HEK293 (cell line): ENCODE measurements at regions not wholly inside any gene's neighbourhood (a gene's known extent, or its start where the extent isn't known, plus 50 kb on each side); places are given as distances from the start of the nearest gene placed in this dataset.

ENCODE experiments used
- CTCF ChIA-PET: fragments of 350-600 bp; formaldehyde crosslinking; extraction: SDS; loops from one replicate; lab custom pipeline; 2021; ENCODE audit warnings: antibody characterized with exemption; lab: Yijun Ruan, JAX
- POLR2A ChIA-PET: fragments of 300-600 bp; formaldehyde crosslinking; extraction: SDS; loops from one replicate; lab custom pipeline; 2020; ENCODE audit warnings: antibody characterized with exemption, inconsistent platforms; lab: Yijun Ruan, JAX
- H3K27ac ChIP-seq: fragments of 200-500 bp; sonication (Bioruptor generic); 2 replicates; pipeline ENCODE4 v1.5.1; 2014; ENCODE audit warnings: low read depth, low read length, control low read depth, inconsistent platforms; ENCODE audit errors: extremely low read depth
- H3K36me3 ChIP-seq, 2 experiments: fragments of 200-500 bp in 1 of 2; sonication (Bioruptor generic) in 1 of 2; 1 replicate in 1 of 2; 2 replicates in 1 of 2; pipeline ENCODE4 v1.5.1; 2014 to 2017; ENCODE audit warnings: inconsistent platforms in 2 of 2, low read length in 2 of 2; ENCODE audit not compliant: control insufficient read depth in 2 of 2, insufficient read depth in 1 of 2
- H3K4me1 ChIP-seq: fragments of 200-500 bp; sonication (Bioruptor generic); 2 replicates; pipeline ENCODE4 v1.5.1; 2014; ENCODE audit warnings: mild to moderate bottlenecking, low read length, inconsistent platforms; ENCODE audit not compliant: control insufficient read depth, insufficient read depth
- H3K4me3 ChIP-seq: 2 replicates; pipeline ENCODE4 v1.5.1; 2011; ENCODE audit warnings: low read depth, mild to moderate bottlenecking, control low read depth, low read length, moderate library complexity
- H3K9me3 ChIP-seq: fragments of 200-500 bp; sonication (Bioruptor generic); 2 replicates; pipeline ENCODE4 v1.5.1; 2014; ENCODE audit warnings: low read depth, low read length, inconsistent platforms; ENCODE audit not compliant: control insufficient read depth, insufficient read depth
- BCL11A ChIP-seq: fragments of 450-650 bp; formaldehyde crosslinking; IDR thresholded peaks from 2 replicates; pipeline ENCODE4 v1.5.1; 2016; ENCODE audit warnings: low read depth, missing biosample characterization, missing genetic modification characterization
- EGR2 ChIP-seq: fragments of 450-650 bp; formaldehyde crosslinking; IDR thresholded peaks from 2 replicates; pipeline ENCODE4 v1.5.1; 2016; ENCODE audit warnings: low read depth, missing biosample characterization, missing genetic modification characterization
- HOXA7 ChIP-seq: sonication (generic); formaldehyde crosslinking; IDR thresholded peaks from 2 replicates; pipeline ENCODE4 v1.8.1; 2022; ENCODE audit warnings: missing genetic modification reagents, borderline replicate concordance
- HOXC10 ChIP-seq: sonication (generic); formaldehyde crosslinking; IDR thresholded peaks from 2 replicates; pipeline ENCODE4 v1.8.1; 2023; ENCODE audit warnings: mild to moderate bottlenecking, missing genetic modification reagents
- MZF1 ChIP-seq: fragments of 450-650 bp; formaldehyde crosslinking; IDR thresholded peaks from 2 replicates; pipeline ENCODE4 v1.5.1; 2017; ENCODE audit warnings: missing biosample characterization, missing genetic modification characterization, borderline replicate concordance
- SALL2 ChIP-seq: fragments of 450-650 bp; formaldehyde crosslinking; IDR thresholded peaks from 2 replicates; pipeline ENCODE4 v1.5.0; 2017; ENCODE audit warnings: missing biosample characterization, mild to moderate bottlenecking, missing genetic modification characterization, borderline replicate concordance
- ZBTB48 ChIP-seq: fragments of 450-650 bp; formaldehyde crosslinking; IDR thresholded peaks from 2 replicates; pipeline ENCODE4 v1.5.1; 2016; ENCODE audit warnings: missing biosample characterization, missing genetic modification characterization
- ZFHX2 ChIP-seq: fragments of 450-650 bp; formaldehyde crosslinking; conservative IDR thresholded peaks from 2 replicates; pipeline ENCODE4 v1.5.1; 2016; ENCODE audit warnings: missing biosample characterization, missing genetic modification characterization
- ZNF10 ChIP-seq: fragments of 450-650 bp; formaldehyde crosslinking; IDR thresholded peaks from 2 replicates; pipeline ENCODE4 v1.5.1; 2017; ENCODE audit warnings: missing biosample characterization, missing genetic modification characterization
- ZNF2 ChIP-seq: fragments of 450-650 bp; formaldehyde crosslinking; IDR thresholded peaks from 2 replicates; pipeline ENCODE4 v1.5.1; 2016; ENCODE audit warnings: missing biosample characterization, missing genetic modification characterization
- ZNF221 ChIP-seq: fragments of 450-650 bp; formaldehyde crosslinking; IDR thresholded peaks from 2 replicates; pipeline ENCODE4 v1.5.1; 2017; ENCODE audit warnings: missing biosample characterization, missing genetic modification characterization, borderline replicate concordance
- ZNF274 ChIP-seq, 2 experiments: fragments of 200-500 bp in 1 of 2; fragments of 450-650 bp in 1 of 2; sonication (Bioruptor generic) in 1 of 2; formaldehyde crosslinking in 1 of 2; IDR thresholded peaks; 2 replicates each; pipeline versions ENCODE4 v1.5.1 to v1.6.1; 2014 to 2016; ENCODE audit warnings: borderline replicate concordance in 1 of 2, inconsistent platforms in 1 of 2, low read length in 1 of 2, missing biosample characterization in 1 of 2, missing genetic modification characterization in 1 of 2
- ZNF354C ChIP-seq: fragments of 450-650 bp; formaldehyde crosslinking; IDR thresholded peaks from 2 replicates; pipeline ENCODE4 v1.5.1; 2016; ENCODE audit warnings: missing biosample characterization, missing genetic modification characterization, low read depth, borderline replicate concordance
- ZNF391 ChIP-seq: fragments of 450-650 bp; formaldehyde crosslinking; IDR thresholded peaks from 2 replicates; pipeline ENCODE4 v1.5.1; 2016; ENCODE audit warnings: low read depth, missing biosample characterization, missing genetic modification characterization, borderline replicate concordance
- ZNF433 ChIP-seq: fragments of 450-650 bp; formaldehyde crosslinking; IDR thresholded peaks from 2 replicates; pipeline ENCODE4 v1.5.1; 2016; ENCODE audit warnings: missing biosample characterization, missing genetic modification characterization, low read depth
- ZNF701 ChIP-seq: fragments of 450-650 bp; formaldehyde crosslinking; IDR thresholded peaks from 2 replicates; pipeline ENCODE4 v1.5.1; 2016; ENCODE audit warnings: missing biosample characterization, missing genetic modification characterization
- ZNF777 ChIP-seq: fragments of 450-650 bp; formaldehyde crosslinking; IDR thresholded peaks from 2 replicates; pipeline ENCODE4 v1.5.1; 2017; ENCODE audit warnings: missing biosample characterization, missing genetic modification characterization, borderline replicate concordance
- TF ChIP-seq, protein P1 (sequence below): fragments of 450-650 bp; formaldehyde crosslinking; IDR thresholded peaks from 2 replicates; pipeline ENCODE4 v1.5.1; 2016; ENCODE audit warnings: missing biosample characterization, missing genetic modification characterization
- TF ChIP-seq, protein P2 (sequence below): fragments of 450-650 bp; formaldehyde crosslinking; IDR thresholded peaks from 2 replicates; pipeline ENCODE4 v1.5.1; 2016; ENCODE audit warnings: missing biosample characterization, missing genetic modification characterization
- TF ChIP-seq, protein P3 (sequence below): fragments of 450-650 bp; formaldehyde crosslinking; IDR thresholded peaks from 2 replicates; pipeline ENCODE4 v1.5.1; 2016; ENCODE audit warnings: missing biosample characterization, missing genetic modification characterization, low read depth

DNA sequence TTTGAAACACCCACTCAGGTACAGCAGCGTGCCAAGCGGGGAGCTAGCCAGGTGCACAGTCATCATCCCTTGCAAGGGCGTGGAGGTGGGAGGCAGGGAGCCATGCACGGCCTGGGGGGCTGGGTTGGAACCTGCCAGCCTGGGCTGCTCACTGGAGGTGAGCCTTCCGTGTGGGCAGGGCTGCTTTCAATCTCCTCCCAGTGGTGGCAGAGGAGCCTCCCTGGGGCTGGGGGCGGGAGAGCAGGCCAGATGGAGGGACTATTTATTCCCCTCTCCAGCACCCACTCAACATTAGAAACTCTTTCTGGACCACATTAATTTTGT is 90.3 kb downstream of the KATNIP start:
- CTCF ChIA-PET, result interaction anchor here (0.6 to 2.6 kb wide), 32 partner anchors 10 to 448 kb away, joined by 3 to 29 read pairs (median 4); no protein-coding TSS in a partner anchor
- TF ChIP-seq EGR2 (tag by site-specific recombination), result peak; percentile 98
- no peak for TF ChIP-seq ZBTB48 (tag by site-specific recombination)
- TF ChIP-seq ZFHX2 (tag by site-specific recombination), result peak; percentile 97
- POLR2A ChIA-PET, result interaction anchor here (0.6 to 1.4 kb wide), 2 partner anchors 90 to 228 kb away, joined by 3 to 10 read pairs; partner anchors contain the start of gene KATNIP
- H3K36me3 ChIP-seq, result no peaks in the 10 kb centered on the region
- no peaks in the 10 kb centered on the region for H3K9me3 ChIP-seq
- no peaks in the 10 kb centered on the region for H3K4me1 ChIP-seq
- no peak overlapping the region for H3K4me3 ChIP-seq
- H3K27ac ChIP-seq, result no peak overlapping the region

DNA sequence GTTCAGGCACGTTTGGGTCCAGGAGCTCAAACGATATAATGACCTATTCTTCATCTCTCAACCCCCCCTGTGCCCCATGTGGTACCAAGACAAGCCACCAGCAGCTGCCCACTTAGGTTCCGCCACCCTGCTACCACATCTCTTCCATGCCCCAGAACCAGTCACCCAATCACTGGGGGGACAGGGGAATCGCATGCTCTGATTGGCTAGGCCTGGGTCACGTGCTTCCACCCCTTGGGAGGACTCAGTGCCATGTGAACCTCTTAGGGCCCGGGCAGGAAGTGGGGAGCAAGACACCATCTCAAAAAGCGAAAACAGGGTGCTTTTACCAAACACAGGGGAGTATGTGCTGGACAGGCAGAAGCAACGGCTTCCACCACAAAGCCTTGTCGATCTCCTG is 91.3 kb downstream of the KATNIP start:
- no peak for TF ChIP-seq ZBTB48 (tag by site-specific recombination)
- TF ChIP-seq ZNF274 (IDR thresholded peaks at IDR 0.05; ENCODE audit: low read length), result no peak
- no peak for TF ChIP-seq ZNF274 (tag by site-specific recombination; IDR thresholded peaks at IDR 0.05; ENCODE audit: borderline replicate concordance)
- no peak for TF ChIP-seq ZNF391 (tag by site-specific recombination)
- TF ChIP-seq, protein P1, sequence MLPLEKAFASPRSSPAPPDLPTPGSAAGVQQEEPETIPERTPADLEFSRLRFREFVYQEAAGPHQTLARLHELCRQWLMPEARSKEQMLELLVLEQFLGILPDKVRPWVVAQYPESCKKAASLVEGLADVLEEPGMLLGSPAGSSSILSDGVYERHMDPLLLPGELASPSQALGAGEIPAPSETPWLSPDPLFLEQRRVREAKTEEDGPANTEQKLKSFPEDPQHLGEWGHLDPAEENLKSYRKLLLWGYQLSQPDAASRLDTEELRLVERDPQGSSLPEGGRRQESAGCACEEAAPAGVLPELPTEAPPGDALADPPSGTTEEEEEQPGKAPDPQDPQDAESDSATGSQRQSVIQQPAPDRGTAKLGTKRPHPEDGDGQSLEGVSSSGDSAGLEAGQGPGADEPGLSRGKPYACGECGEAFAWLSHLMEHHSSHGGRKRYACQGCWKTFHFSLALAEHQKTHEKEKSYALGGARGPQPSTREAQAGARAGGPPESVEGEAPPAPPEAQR (tag by site-specific recombination), result no peak
- no peak for TF ChIP-seq ZNF2 (tag by site-specific recombination)
- TF ChIP-seq, protein P2, sequence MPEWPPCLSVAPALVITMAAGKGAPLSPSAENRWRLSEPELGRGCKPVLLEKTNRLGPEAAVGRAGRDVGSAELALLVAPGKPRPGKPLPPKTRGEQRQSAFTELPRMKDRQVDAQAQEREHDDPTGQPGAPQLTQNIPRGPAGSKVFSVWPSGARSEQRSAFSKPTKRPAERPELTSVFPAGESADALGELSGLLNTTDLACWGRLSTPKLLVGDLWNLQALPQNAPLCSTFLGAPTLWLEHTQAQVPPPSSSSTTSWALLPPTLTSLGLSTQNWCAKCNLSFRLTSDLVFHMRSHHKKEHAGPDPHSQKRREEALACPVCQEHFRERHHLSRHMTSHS (tag by site-specific recombination), result no peak
- TF ChIP-seq MZF1, result no peak
- TF ChIP-seq HOXA7 (CRISPR knock-in tag), result no peak
- TF ChIP-seq ZNF433 (tag by site-specific recombination), result no peak
- no peak for TF ChIP-seq ZNF701
- no peak for TF ChIP-seq ZNF777
- TF ChIP-seq SALL2 (tag by site-specific recombination), result no peak
- TF ChIP-seq HOXC10 (CRISPR knock-in tag), result no peak
- TF ChIP-seq ZNF10 (tag by site-specific recombination), result no peak
- no peak for TF ChIP-seq ZNF354C (tag by site-specific recombination)
- TF ChIP-seq ZNF221 (tag by site-specific recombination), result no peak
- TF ChIP-seq, protein P3, sequence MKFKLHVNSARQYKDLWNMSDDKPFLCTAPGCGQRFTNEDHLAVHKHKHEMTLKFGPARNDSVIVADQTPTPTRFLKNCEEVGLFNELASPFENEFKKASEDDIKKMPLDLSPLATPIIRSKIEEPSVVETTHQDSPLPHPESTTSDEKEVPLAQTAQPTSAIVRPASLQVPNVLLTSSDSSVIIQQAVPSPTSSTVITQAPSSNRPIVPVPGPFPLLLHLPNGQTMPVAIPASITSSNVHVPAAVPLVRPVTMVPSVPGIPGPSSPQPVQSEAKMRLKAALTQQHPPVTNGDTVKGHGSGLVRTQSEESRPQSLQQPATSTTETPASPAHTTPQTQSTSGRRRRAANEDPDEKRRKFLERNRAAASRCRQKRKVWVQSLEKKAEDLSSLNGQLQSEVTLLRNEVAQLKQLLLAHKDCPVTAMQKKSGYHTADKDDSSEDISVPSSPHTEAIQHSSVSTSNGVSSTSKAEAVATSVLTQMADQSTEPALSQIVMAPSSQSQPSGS (tag by site-specific recombination), result no peak
- TF ChIP-seq BCL11A (tag by site-specific recombination), result no peak
- TF ChIP-seq, all 188 proteins: peak for 0
- no peak overlapping the region for H3K4me3 ChIP-seq
- H3K4me1 ChIP-seq, result no peaks in the 10 kb centered on the region
- H3K36me3 ChIP-seq, result no peaks in the 10 kb centered on the region
- ChIA-PET CTCF (interaction anchor here (0.5 to 2.6 kb wide), 9 partner anchors 10 to 228 kb away, joined by 3 to 29 read pairs (median 3); no protein-coding TSS in a partner anchor), POLR2A (no interaction called here)
- no peaks in the 10 kb centered on the region for H3K9me3 ChIP-seq
- no peak overlapping the region for H3K27ac ChIP-seq
